ENCODE measurements at regions not wholly inside any gene's neighbourhood (a gene's known extent, or its start where the extent isn't known, plus 50 kb on each side); places are given as distances from the start of the nearest gene placed in this dataset.

GRCh38 chr22:48882636-48883200, 945.0 kb downstream of the BRD1 start:
- WGBS, 5 donors = 68 to 78% (median 74%) methylated on average over 13 to 17 of the region's 17 CpGs
- DNase-seq = peak; percentile 65
- Histone ChIP-seq H3K27ac (no peak overlapping the region), H3K27me3 (replicated peaks in 1 of 7) (peaks cover 0 to 28% (median 0%) of the 10 kb centered on the region in 7 donors), H3K4me3 (no peak overlapping the region), H3K4me1 (no peaks in the 10 kb centered on the region), H3K36me3 (no peaks in the 10 kb centered on the region), H3K9me3 (no peaks in the 10 kb centered on the region)
- TF ChIP-seq POLR2A (IDR thresholded peaks at IDR 0.05) = no peak
- no peak for TF ChIP-seq CTCF (IDR thresholded peaks at IDR 0.05 in 8 of 11, conservative IDR thresholded peaks at IDR 0.05 in 3 of 11)
- no peak for TF ChIP-seq POLR2AphosphoS5 (IDR thresholded peaks at IDR 0.05)
- intact Hi-C loops (cut with DNase I; ENCODE audit: low total_unique reads) = no loop called here

DNA sequence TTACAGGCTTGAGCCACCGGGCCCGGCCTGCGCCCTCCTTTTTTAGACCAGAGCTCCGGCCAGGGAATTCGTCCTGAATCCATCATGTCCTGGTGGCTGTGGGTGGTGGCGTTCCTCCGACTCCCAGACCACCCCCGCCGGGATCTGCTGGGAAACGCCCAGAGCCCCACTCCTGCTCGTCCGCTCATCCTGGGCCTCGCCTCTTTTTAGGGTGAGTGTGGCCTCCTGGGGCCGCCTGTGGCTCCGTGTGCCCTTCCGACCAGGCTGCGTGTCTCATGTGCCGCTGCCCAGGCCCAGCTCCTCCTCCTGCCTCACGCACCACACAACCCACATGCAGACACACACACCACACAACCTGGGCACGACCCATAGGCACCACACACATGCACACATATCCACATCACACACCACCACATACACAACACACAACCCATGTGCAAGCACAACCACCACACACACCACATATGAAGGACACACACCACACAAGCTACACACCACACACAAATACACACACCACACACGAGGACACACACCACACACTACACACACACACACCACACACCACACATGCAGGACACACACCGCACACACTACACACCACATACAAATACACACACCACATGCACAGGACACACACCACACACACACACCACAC, 946.2 kb downstream of the BRD1 start:
- Histone ChIP-seq H3K4me1 (no peaks in the 10 kb centered on the region), H3K27ac (no peak overlapping the region), H3K36me3 (no peaks in the 10 kb centered on the region), H3K27me3 (replicated peaks in 1 of 7) (peaks cover 0 to 28% (median 0%) of the 10 kb centered on the region in 7 donors), H3K9me3 (peaks cover 0 to under 1% (median 0%) of the 10 kb centered on the region in 8 donors), H3K4me3 (no peak overlapping the region)
- DNase-seq = peak; percentile 32
- intact Hi-C loops (cut with DNase I; ENCODE audit: low total_unique reads) = no loop called here
- TF ChIP-seq POLR2AphosphoS5 (IDR thresholded peaks at IDR 0.05) (no peak), POLR2A (IDR thresholded peaks at IDR 0.05) (no peak), CTCF (IDR thresholded peaks at IDR 0.05 in 8 of 11, conservative IDR thresholded peaks at IDR 0.05 in 3 of 11) (no peak)
- WGBS, 5 donors = 93 to 96% (median 94%) methylated on average over 21 to 22 of the region's 22 CpGs

- no peaks in the 10 kb centered on the region for H3K4me1 ChIP-seq
- H3K36me3 ChIP-seq = no peaks in the 10 kb centered on the region
- TF ChIP-seq POLR2A (IDR thresholded peaks at IDR 0.05) (no peak), POLR2AphosphoS5 (IDR thresholded peaks at IDR 0.05) (no peak), CTCF (IDR thresholded peaks at IDR 0.05 in 8 of 11, conservative IDR thresholded peaks at IDR 0.05 in 3 of 11) (no peak)
- WGBS, 5 donors = 85 to 93% (median 91%) methylated on average over 11 of the region's 11 CpGs
- DNase-seq = peak; percentile 43
- H3K9me3 ChIP-seq = peaks cover 0 to 7% (median 0%) of the 10 kb centered on the region in 8 donors
- no peak overlapping the region for H3K4me3 ChIP-seq
- intact Hi-C loops (cut with DNase I; ENCODE audit: low total_unique reads) = no loop called here
- H3K27me3 ChIP-seq (replicated peaks in 1 of 7) = peaks cover 0 to 26% (median 0%) of the 10 kb centered on the region in 7 donors
- H3K27ac ChIP-seq = no peak overlapping the region
These were observed 946.9 kb downstream of the BRD1 start for GRCh38 chr22:48880749-48881148.

- WGBS, 5 donors = 66 to 79% (median 69%) methylated on average over 4 of the region's 4 CpGs
- intact Hi-C loops (cut with DNase I; ENCODE audit: low total_unique reads) = no loop called here
These were observed 950.7 kb downstream of the BRD1 start for GRCh38 chr22:48876951-48877350.

More at GRCh38 chr22:48876951-48877350, 950.7 kb downstream of the BRD1 start:
- no peak for DNase-seq
- H3K4me3 ChIP-seq = no peak overlapping the region
- H3K4me1 ChIP-seq = no peaks in the 10 kb centered on the region
- peaks cover 0 to 7% (median 0%) of the 10 kb centered on the region in 8 donors for H3K9me3 ChIP-seq
- H3K27me3 ChIP-seq (replicated peaks in 1 of 7) = peaks cover 0 to 10% (median 0%) of the 10 kb centered on the region in 7 donors
- TF ChIP-seq POLR2A (IDR thresholded peaks at IDR 0.05) (no peak), CTCF (IDR thresholded peaks at IDR 0.05 in 8 of 11, conservative IDR thresholded peaks at IDR 0.05 in 3 of 11) (no peak), POLR2AphosphoS5 (IDR thresholded peaks at IDR 0.05) (no peak)
- no peak overlapping the region for H3K27ac ChIP-seq
- H3K36me3 ChIP-seq = no peaks in the 10 kb centered on the region

Measured in spleen (tissue), 11 donors.